ENCODE measurements at regions not wholly inside any gene's neighbourhood (a gene's known extent, or its start where the extent isn't known, plus 50 kb on each side); places are given as distances from the start of the nearest gene placed in this dataset.
"Not testable (repeated sequence)": the region's sequence is repeated elsewhere in the genome, so short reads cannot be mapped to it uniquely, and the experiment has no call there.

- no peak for DNase-seq (ENCODE audit: low spot score)
Measured at GRCh38 chrX:13476384-13476783, 93.0 kb upstream of the EGFL6 start.

GRCh38 chrX:13474164-13474516 lies 95.3 kb upstream of the EGFL6 start:
- no peak for DNase-seq (ENCODE audit: low spot score)

- DNase-seq (ENCODE audit: low spot score), result no peak
Measured at GRCh38 chrX:13473442-13474163, 95.8 kb upstream of the EGFL6 start.

GRCh38 chrX:13472975-13473374 lies 96.4 kb upstream of the EGFL6 start:
- no peak for DNase-seq (ENCODE audit: low spot score)

GRCh38 chrX:13471269-13471668 lies 98.1 kb upstream of the EGFL6 start:
- no peak for DNase-seq (ENCODE audit: low spot score)

- DNase-seq (ENCODE audit: low spot score), result no peak
Measured at GRCh38 chrX:13470685-13470977, 98.8 kb upstream of the EGFL6 start.

- peak; percentile 72 for DNase-seq (ENCODE audit: low spot score)
Measured at GRCh38 chrX:13469963-13470684, 99.3 kb upstream of the EGFL6 start.

- DNase-seq (ENCODE audit: low spot score), result no peak
Measured at GRCh38 chrX:13468096-13468495, 101.3 kb upstream of the EGFL6 start.

GRCh38 chrX:13467243-13467642 lies 102.2 kb upstream of the EGFL6 start:
- no peak for DNase-seq (ENCODE audit: low spot score)

GRCh38 chrX:13464599-13465275 lies 104.7 kb upstream of the EGFL6 start:
- DNase-seq (ENCODE audit: low spot score), result no peak

- peak; percentile 74 for DNase-seq (ENCODE audit: low spot score)
Measured at GRCh38 chrX:13463608-13464007, 105.8 kb upstream of the EGFL6 start.

GRCh38 chrX:13452283-13452682 lies 117.1 kb upstream of the EGFL6 start:
- DNase-seq (ENCODE audit: low spot score), result no peak

- DNase-seq (ENCODE audit: low spot score), result no peak
Measured at GRCh38 chrX:13449441-13449840, 120.0 kb upstream of the EGFL6 start.

- no peak for DNase-seq (ENCODE audit: low spot score)
Measured at GRCh38 chrX:13448941-13449340, 120.5 kb upstream of the EGFL6 start.

GRCh38 chrX:13441608-13442007 lies 121.8 kb upstream of the ATXN3L start:
- not testable (repeated sequence) for DNase-seq (ENCODE audit: low spot score)

GRCh38 chrX:13440176-13440575 lies 120.3 kb upstream of the ATXN3L start:
- no peak for DNase-seq (ENCODE audit: low spot score)

- DNase-seq (ENCODE audit: low spot score), result no peak
Measured at GRCh38 chrX:13433298-13433605, 113.4 kb upstream of the ATXN3L start.

- peak; percentile 44 for DNase-seq (ENCODE audit: low spot score)
Measured at GRCh38 chrX:13432414-13433297, 112.8 kb upstream of the ATXN3L start.

- DNase-seq (ENCODE audit: low spot score), result no peak
Measured at GRCh38 chrX:13430136-13430827, 110.4 kb upstream of the ATXN3L start.

GRCh38 chrX:13428053-13428786 lies 108.4 kb upstream of the ATXN3L start:
- peak; percentile 66 for DNase-seq (ENCODE audit: low spot score)

- DNase-seq (ENCODE audit: low spot score), result no peak
Measured at GRCh38 chrX:13427441-13428052, 107.7 kb upstream of the ATXN3L start.
